ENCODE measurements at regions not wholly inside any gene's neighbourhood (a gene's known extent, or its start where the extent isn't known, plus 50 kb on each side); places are given as distances from the start of the nearest gene placed in this dataset.

DNA sequence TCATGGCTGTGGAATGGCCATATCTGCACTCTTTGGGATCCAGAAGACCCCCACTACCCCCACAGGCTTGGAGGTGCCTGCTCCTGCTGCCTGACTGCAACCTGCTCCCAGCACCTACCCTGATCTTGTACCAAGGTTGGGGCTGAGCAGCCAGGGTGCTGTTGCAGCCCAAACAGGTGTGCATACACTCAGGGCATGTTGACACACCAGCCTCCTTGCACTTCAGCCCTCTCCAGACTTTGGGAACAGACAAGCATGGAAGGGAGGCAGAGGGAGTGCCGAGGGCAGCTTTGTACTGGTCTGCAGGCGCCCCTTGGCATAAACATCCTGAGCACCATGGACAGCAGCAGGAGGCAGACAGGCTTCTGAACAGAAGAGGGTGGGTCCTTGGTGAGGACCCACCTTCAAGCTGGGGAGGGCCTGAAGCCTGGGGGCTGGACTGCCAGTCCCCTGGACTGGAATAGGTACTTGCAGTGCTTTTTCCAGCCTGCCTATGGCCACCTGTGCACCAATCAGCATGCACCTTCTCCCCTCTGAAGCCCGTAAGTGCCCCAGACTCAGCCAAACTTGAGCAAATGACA, 1675.8 kb downstream of the HACE1 start:
- TF ChIP-seq CTCF (conservative IDR thresholded peaks at IDR 0.05 in 1 of 2, IDR thresholded peaks at IDR 0.05 in 1 of 2; ENCODE audit: extremely low read depth in 1 of 2, insufficient read depth in 1 of 2, low read depth in 1 of 2, low read length in 2 of 2) (no peak), EZH2 (IDR thresholded peaks at IDR 0.05; ENCODE audit: borderline replicate concordance, low read length) (no peak)
